Muscle layer of colon (tissue), 2 donors: ENCODE measurements at regions not wholly inside any gene's neighbourhood (a gene's known extent, or its start where the extent isn't known, plus 50 kb on each side); places are given as distances from the start of the nearest gene placed in this dataset.

ENCODE experiments used
- H3K27ac ChIP-seq: one replicate; pipeline ENCODE4 v1.7.0; 2013; ENCODE audit warnings: low read depth, mild to moderate bottlenecking, low read length, moderate library complexity
- H3K27me3 ChIP-seq, 2 donors: one replicate each; pipeline ENCODE4 v1.7.0; 2013; ENCODE audit warnings: low read length in 2 of 2, mild to moderate bottlenecking in 2 of 2; ENCODE audit not compliant: insufficient read depth in 2 of 2, control insufficient read depth in 1 of 2
- H3K36me3 ChIP-seq: one replicate; pipeline ENCODE4 v1.7.0; 2013; ENCODE audit warnings: mild to moderate bottlenecking, low read length; ENCODE audit not compliant: insufficient read depth
- H3K4me1 ChIP-seq: one replicate; pipeline ENCODE4 v1.7.0; 2013; ENCODE audit warnings: mild to moderate bottlenecking, low read length; ENCODE audit not compliant: insufficient read depth
- H3K4me3 ChIP-seq, 2 donors: one replicate each; pipeline ENCODE4 v1.7.0; 2013; ENCODE audit warnings: low read length in 2 of 2, low read depth in 1 of 2, mild to moderate bottlenecking in 1 of 2, moderate library complexity in 1 of 2
- H3K9ac ChIP-seq: one replicate; pipeline ENCODE4 v1.7.0; 2013; ENCODE audit warnings: low read length
- H3K9me3 ChIP-seq: one replicate; pipeline ENCODE4 v1.7.0; 2013; ENCODE audit warnings: mild to moderate bottlenecking, low read length
- donor health status: abdominal sarcoma.
- donor health status: Adenocarcinoma of cecum.

DNA sequence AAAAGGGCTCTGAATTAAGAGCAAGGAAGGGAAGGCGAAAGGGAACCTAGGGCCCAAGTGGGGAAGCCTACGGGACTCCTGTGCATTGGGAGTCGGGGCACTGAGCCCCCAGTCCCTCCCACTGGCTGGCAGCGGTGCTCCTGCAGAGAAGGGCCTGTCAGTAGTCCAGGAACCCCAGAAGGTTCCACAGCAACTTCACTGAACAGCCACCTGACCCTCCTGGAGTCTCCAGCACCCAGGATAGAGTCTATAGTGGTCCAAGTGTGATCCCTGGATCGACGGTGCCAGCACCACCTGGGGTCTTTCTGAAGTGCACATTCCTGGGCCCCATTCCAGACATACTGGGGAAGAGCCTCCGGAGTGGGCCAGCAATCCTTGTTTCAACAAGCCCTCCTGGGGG, 100.0 kb upstream of the B3GAT1 start:
- H3K4me1 ChIP-seq, result no peaks in the 10 kb centered on the region

DNA sequence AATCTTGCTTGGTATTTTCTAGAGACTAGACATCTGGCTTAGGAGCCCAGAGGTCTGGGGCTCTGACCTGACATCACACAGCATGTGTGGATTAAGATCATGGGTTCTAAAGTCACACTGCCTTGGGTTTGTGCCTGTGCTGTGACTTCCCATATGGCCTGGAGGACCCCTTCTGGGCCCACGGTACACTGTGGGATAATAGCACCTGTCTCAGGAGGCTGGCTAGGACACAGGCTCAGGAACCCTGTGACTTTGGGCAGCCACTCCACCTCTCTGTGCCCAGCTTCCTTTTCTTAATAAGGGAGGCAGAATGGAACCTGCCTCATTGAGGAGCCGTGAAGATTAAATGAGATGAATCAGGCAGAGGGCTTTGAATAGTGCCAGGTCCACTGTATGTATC, 99.2 kb upstream of the B3GAT1 start:
- Histone ChIP-seq H3K27ac (no peak overlapping the region), H3K27me3 (peaks cover 0 to 5% of the 10 kb centered on the region in 2 donors), H3K9me3 (no peaks in the 10 kb centered on the region), H3K9ac (no peak overlapping the region), H3K4me3 (no peak overlapping the region), H3K4me1 (no peaks in the 10 kb centered on the region), H3K36me3 (no peaks in the 10 kb centered on the region)

More for the DNA sequence above, 100.0 kb upstream of the B3GAT1 start:
- no peaks in the 10 kb centered on the region for H3K9me3 ChIP-seq
- H3K36me3 ChIP-seq, result no peaks in the 10 kb centered on the region
- no peak overlapping the region for H3K27ac ChIP-seq
- no peak overlapping the region for H3K9ac ChIP-seq
- no peak overlapping the region for H3K4me3 ChIP-seq
- peaks cover 0 to 5% of the 10 kb centered on the region in 2 donors for H3K27me3 ChIP-seq

DNA sequence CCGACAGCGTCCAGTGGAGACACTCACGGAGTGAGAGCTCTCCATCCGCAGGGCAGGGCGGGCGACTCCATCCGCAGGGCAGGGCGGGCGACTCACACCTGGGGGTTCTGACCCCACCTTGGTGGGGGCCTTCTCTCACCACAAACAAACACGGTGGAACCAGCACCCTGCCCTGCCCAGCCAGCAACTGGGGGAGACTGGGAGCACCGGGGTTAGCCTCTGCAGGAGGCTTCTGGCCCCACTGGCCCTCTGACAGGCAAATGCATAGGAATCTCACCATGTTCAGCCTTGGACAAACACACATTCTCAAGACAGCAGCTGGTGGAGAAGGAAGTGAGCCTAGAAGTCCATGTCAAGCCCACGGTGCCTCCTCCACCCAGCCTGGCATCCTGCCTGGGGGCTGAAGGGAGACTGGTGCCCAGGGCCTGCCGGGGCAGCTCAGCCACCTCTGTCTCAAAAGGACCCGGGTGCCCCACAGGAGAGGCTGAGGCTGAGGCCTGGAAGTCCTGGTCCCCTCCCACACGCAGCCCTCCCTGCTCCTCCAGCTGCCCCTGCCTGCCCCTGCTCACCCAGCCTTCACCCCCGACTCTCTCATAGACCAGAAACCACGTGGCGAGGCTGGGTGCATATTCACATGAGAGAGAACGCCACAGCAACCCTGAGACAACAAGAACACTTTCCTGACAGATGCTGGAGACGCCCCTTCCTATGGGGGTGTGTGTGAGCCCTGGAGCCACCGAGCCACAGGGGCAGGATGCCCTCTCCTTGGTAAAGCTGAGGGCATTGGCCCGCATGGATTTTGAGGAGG, 98.4 kb upstream of the B3GAT1 start:
- no peak overlapping the region for H3K9ac ChIP-seq
- no peaks in the 10 kb centered on the region for H3K9me3 ChIP-seq
- no peak overlapping the region for H3K4me3 ChIP-seq
- H3K36me3 ChIP-seq, result no peaks in the 10 kb centered on the region
- H3K27ac ChIP-seq, result no peak overlapping the region
- peaks cover 0 to 5% of the 10 kb centered on the region in 2 donors for H3K27me3 ChIP-seq
- no peaks in the 10 kb centered on the region for H3K4me1 ChIP-seq

DNA sequence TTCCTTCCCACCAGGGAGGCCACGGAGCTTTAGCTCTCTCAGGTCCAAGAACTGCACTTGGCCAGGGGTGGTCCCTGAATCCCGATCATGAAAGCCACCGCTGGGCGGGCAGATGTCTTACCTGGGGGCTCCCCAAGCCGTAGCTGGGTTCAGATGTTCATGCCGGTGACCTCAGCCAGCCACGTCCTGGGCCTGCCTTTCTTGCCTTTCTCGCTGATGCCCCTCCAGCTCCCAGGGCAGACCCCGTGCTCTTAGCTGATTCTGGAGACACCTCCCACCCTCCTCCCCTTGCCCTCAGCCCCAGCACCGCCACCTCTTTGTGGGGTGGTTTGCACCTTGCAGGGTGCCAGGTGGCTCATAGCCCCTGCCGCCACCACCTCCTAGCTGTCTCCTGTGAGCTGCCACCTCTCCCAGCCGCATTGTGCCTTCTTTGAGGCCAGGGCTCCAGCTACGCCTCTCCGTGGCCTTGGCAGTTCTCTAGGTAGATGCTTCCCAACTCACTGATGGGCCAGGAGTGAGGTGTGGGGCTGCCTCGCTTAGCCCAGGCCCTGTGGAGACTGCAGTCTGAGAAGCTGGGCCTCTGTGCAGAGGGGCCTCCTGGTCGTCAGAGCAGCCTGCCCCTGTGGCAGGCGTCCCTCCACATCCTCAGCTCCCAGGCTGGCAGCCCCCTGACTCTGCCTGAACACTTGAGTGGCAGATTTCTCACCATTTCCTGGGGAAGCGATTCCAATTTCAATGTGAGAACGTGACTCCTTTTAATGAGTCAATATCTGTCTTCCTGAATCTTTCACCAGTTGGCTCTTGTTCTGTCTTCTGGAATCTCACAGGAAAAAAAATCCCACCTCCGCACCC, 97.6 kb upstream of the B3GAT1 start:
- peaks cover 0 to 5% of the 10 kb centered on the region in 2 donors for H3K27me3 ChIP-seq

DNA sequence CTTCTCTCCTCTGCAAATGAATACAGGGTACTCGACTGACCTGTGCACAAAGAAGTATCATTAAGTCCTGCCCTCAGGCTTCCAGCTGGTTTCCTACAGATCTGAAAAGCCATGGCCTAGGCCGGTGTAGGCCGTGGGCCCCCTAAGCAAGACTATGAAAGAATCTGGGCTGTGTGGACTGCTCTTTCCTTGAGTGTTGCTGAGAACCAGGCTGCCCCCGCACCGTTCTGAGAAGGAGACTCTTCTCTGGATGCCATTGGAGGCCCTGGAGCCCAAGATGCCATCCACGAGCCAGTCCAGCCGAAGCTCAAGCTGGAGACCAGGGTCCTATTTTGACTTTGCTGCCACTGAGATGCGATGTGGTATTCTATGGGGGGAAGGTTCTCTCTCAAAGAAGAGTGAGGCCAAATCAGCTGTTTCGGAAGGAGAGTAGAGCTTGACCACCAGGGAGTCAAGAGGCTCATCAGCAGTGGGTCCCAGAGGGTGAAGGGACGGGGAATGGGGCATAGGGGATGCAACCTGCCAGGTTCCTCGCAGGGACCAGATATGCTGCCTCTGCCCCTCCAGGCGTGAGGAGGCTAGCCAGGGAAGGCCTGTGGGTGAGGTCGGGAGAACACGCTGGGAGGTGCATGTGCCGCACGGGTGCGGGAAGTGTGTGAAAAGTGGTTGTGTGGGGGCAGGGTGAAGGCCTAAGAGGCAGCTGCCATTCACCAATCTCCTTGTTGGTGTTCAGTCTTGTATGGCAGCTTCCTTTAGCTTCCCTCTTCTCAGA, 96.4 kb upstream of the B3GAT1 start:
- Histone ChIP-seq H3K27me3 (no peaks in the 10 kb centered on the region), H3K4me3 (no peak overlapping the region), H3K27ac (no peak overlapping the region), H3K36me3 (no peaks in the 10 kb centered on the region), H3K9ac (no peak overlapping the region), H3K9me3 (no peaks in the 10 kb centered on the region), H3K4me1 (no peaks in the 10 kb centered on the region)

More for the DNA sequence above, 97.6 kb upstream of the B3GAT1 start:
- no peaks in the 10 kb centered on the region for H3K9me3 ChIP-seq
- no peak overlapping the region for H3K27ac ChIP-seq
- no peak overlapping the region for H3K9ac ChIP-seq
- H3K4me3 ChIP-seq, result no peak overlapping the region
- H3K4me1 ChIP-seq, result no peaks in the 10 kb centered on the region
- no peaks in the 10 kb centered on the region for H3K36me3 ChIP-seq

DNA sequence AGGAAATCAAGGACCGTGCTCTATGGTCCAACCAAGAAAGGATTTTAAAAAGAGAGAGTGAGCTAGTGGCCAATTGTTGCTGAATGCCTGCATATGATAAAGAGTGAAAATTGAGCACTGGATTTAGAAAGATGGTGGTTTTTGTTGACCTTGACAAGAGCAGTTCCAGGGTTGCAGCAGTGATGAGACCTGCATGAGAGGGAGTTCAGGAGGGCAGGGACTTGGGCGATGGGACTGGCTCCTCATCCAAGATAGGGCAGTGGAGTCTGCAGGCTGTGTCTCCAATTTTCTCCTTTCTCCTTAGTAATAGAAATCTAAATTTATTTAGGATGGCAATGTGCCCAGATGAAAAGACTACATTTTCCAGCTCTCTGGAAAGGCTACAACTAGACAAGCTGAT, 94.0 kb upstream of the B3GAT1 start:
- no peak overlapping the region for H3K27ac ChIP-seq
- H3K36me3 ChIP-seq, result no peaks in the 10 kb centered on the region
- H3K27me3 ChIP-seq, result no peaks in the 10 kb centered on the region
- no peaks in the 10 kb centered on the region for H3K4me1 ChIP-seq
- no peak overlapping the region for H3K4me3 ChIP-seq
- no peaks in the 10 kb centered on the region for H3K9me3 ChIP-seq
- no peak overlapping the region for H3K9ac ChIP-seq

DNA sequence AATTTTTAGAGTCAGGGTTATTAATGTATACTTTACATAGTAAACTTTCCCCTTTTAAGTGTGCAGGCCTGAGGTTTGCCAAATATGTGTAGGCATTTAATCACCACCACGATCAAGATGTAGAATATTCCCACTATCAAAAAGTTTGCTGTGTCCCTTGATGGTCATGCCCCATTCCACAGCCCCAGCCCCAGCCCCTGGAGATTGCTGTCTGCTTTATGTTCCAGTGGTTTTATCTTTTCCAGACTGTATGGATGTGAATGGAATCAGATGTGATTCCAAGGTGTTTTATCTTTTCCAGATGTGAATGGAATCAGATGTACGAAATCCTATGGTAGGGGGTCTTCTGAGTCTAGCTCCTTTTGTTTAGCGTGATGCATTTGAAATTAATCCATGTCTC, 93.1 kb upstream of the B3GAT1 start:
- Histone ChIP-seq H3K36me3 (no peaks in the 10 kb centered on the region), H3K27ac (no peak overlapping the region), H3K9ac (no peak overlapping the region), H3K4me1 (no peaks in the 10 kb centered on the region), H3K9me3 (no peaks in the 10 kb centered on the region), H3K27me3 (no peaks in the 10 kb centered on the region), H3K4me3 (no peak overlapping the region)

DNA sequence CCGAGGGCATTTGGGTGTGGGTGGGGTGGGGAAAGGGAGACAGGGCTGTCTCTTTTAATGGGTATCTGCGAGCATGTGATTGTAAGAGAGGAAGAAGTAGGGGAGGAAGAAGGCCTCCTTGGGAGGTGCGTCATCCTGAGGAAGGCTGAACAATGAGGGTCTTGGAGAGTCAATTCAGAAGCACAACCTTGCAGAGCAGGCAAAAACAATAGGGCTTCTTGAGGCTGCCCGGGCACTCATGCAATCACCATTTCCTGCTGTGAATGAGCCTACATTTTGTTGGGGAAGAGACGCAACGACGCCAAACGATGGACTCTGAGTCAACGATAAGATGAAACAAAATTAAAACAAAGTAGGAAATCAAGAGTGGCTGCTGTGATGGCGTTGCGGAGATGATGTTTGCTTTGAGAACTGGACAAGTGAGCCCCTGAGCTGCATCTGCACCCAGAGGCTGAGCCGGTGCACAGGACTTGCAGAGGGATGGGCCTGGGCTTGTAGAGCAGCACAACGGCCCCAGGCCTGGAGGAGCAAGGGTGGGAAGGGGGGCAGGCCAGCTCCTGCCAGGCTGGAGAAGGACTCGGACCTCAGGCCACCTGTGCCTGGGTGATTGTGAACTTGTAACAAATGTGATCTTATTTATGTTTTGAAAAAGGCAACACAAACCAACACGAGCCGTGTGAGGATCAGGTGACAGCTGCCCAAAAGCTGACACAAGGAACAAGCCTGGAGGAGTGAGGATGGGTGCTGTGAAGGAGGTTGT, 92.3 kb upstream of the B3GAT1 start:
- Histone ChIP-seq H3K36me3 (no peaks in the 10 kb centered on the region), H3K9me3 (no peaks in the 10 kb centered on the region), H3K9ac (no peak overlapping the region), H3K4me1 (no peaks in the 10 kb centered on the region), H3K4me3 (no peak overlapping the region), H3K27me3 (no peaks in the 10 kb centered on the region), H3K27ac (no peak overlapping the region)

DNA sequence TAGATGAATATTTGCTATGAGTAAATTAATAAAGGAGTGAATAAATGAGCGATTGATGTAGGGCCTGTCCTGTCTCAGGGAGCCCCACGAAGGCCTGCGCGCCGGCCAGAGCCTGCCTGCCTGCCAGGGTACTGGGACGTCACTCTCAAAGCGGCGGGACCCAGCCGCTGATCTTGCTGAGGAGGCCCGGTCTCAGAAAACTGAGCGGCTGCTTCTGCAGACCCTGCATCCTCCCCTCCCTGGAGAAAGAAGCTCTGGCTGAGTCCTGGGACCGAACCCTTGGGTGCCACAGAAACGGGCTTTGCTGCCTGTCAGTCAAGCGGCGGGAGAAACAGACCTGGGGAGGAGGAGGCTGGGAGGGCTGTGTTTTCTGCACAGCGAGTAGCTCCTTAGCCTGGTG, 91.6 kb upstream of the B3GAT1 start:
- Histone ChIP-seq H3K27me3 (no peaks in the 10 kb centered on the region), H3K9me3 (no peaks in the 10 kb centered on the region), H3K27ac (no peak overlapping the region), H3K36me3 (no peaks in the 10 kb centered on the region), H3K9ac (no peak overlapping the region), H3K4me3 (no peak overlapping the region), H3K4me1 (no peaks in the 10 kb centered on the region)

DNA sequence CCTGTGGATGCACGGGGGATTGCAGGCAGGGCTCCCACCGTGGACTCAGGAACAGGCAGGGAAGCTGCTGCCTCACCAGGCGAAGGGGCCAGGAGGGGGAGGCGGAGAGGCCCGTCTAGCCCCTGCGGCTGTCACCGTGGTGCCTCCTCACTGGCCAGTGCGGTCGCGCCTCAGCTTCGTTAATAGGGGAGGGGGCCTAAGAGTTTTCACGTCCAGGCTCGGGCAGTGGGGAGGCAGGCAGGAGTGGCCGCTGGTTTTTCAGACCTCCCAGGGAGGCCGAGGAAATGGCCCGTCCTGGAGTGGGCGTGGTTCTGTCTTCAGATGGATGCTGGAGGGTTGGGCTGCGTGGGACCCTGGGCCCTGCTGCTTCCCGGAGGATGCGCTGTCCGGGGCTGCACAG, 91.1 kb upstream of the B3GAT1 start:
- H3K4me3 ChIP-seq, result no peak overlapping the region
- no peaks in the 10 kb centered on the region for H3K27me3 ChIP-seq
- H3K36me3 ChIP-seq, result no peaks in the 10 kb centered on the region

DNA sequence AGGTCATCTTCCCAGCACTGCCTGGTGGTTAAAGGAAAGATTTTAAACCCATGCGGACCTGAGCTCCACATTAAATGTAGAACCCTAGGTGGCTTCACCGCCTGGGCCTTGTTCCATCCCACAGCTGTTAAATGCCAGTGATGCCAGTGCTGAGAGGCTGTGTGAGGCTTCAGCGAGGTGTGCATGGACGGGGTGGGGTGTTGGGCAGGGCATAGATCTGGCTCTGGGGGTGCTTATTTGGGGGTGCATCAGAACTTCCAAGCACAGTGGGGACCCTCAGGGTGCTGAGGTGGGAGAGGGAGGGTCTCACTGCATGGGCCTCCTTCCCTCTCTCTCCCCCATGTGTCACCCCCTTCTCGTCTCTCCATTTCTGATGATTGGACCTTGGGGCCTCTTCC, 90.1 kb upstream of the B3GAT1 start:
- H3K36me3 ChIP-seq, result no peaks in the 10 kb centered on the region
- H3K9ac ChIP-seq, result no peak overlapping the region
- no peak overlapping the region for H3K4me3 ChIP-seq
- H3K27me3 ChIP-seq, result no peaks in the 10 kb centered on the region
- H3K4me1 ChIP-seq, result peaks cover 4% of the 10 kb centered on the region
- no peaks in the 10 kb centered on the region for H3K9me3 ChIP-seq
- H3K27ac ChIP-seq, result no peak overlapping the region

More for the DNA sequence above, 91.1 kb upstream of the B3GAT1 start:
- Histone ChIP-seq H3K27ac (no peak overlapping the region), H3K9ac (no peak overlapping the region), H3K4me1 (peaks cover 2% of the 10 kb centered on the region), H3K9me3 (no peaks in the 10 kb centered on the region)
